ENCODE measurements at regions not wholly inside any gene's neighbourhood (a gene's known extent, or its start where the extent isn't known, plus 50 kb on each side); places are given as distances from the start of the nearest gene placed in this dataset.

GRCh38 chr5:152632360-152632759 lies 227.3 kb upstream of the NMUR2 start:
- H3K27ac ChIP-seq = peak overlapping the region in 6 of 10 donors; percentile 19 to 71 (median 47)
- intact Hi-C loops (cut with DNase I) = no loop called here
- no peak overlapping the region for H3K4me3 ChIP-seq
- no peaks in the 10 kb centered on the region for H3K9me3 ChIP-seq
- DNase-seq (no peak), ATAC-seq (peak in 6 of 8 donors; percentile 20 to 88 (median 46))
- H3K4me1 ChIP-seq = peaks cover 10 to 40% (median 29%) of the 10 kb centered on the region in 9 donors
- H3K36me3 ChIP-seq = no peaks in the 10 kb centered on the region
- 52 to 59% methylated on average over 2 of the region's 2 CpGs for WGBS, 2 donors
- no peaks in the 10 kb centered on the region for H3K27me3 ChIP-seq
- no peak for TF ChIP-seq CTCF (IDR thresholded peaks at IDR 0.05)

- H3K4me3 ChIP-seq = no peak overlapping the region
- ATAC-seq (peak; percentile 48 to 88 (median 74)), DNase-seq (peak in 1 of 2 donors; percentile 60)
- no peaks in the 10 kb centered on the region for H3K36me3 ChIP-seq
- intact Hi-C loops (cut with DNase I) = no loop called here
- H3K9me3 ChIP-seq = no peaks in the 10 kb centered on the region
- TF ChIP-seq CTCF (IDR thresholded peaks at IDR 0.05) = no peak
- H3K27me3 ChIP-seq = no peaks in the 10 kb centered on the region
- peaks cover 12 to 53% (median 41%) of the 10 kb centered on the region in 9 donors for H3K4me1 ChIP-seq
- H3K27ac ChIP-seq = peak overlapping the region in 2 of 10 donors; percentile 57 to 71
Observed at GRCh38 chr5:152634586-152634985, 229.5 kb upstream of the NMUR2 start.

GRCh38 chr5:152638996-152639552 lies 234.0 kb upstream of the NMUR2 start:
- H3K27me3 ChIP-seq = no peaks in the 10 kb centered on the region
- H3K27ac ChIP-seq = peak overlapping the region in 4 of 10 donors; percentile 1 to 45 (median 18)
- intact Hi-C loops (cut with DNase I) = no loop called here
- H3K4me3 ChIP-seq = no peak overlapping the region
- peak in 1 of 2 donors; percentile 50 for DNase-seq
- TF ChIP-seq CTCF (IDR thresholded peaks at IDR 0.05) = no peak
- peaks cover 6 to 34% (median 22%) of the 10 kb centered on the region in 9 donors for H3K4me1 ChIP-seq
- peak; percentile 78 to 90 (median 86) for ATAC-seq
- no peaks in the 10 kb centered on the region for H3K9me3 ChIP-seq
- no peaks in the 10 kb centered on the region for H3K36me3 ChIP-seq
- WGBS, 2 donors = 17 to 23% methylated on average over 2 of the region's 2 CpGs

- H3K4me3 ChIP-seq = no peak overlapping the region
- TF ChIP-seq CTCF (IDR thresholded peaks at IDR 0.05) = no peak
- H3K4me1 ChIP-seq = peaks cover 0 to 18% (median 14%) of the 10 kb centered on the region in 9 donors
- ATAC-seq (no peak), DNase-seq (no peak)
- H3K36me3 ChIP-seq = no peaks in the 10 kb centered on the region
- WGBS, 2 donors = 84 to 89% methylated on average over 10 of the region's 10 CpGs
- H3K27ac ChIP-seq = no peak overlapping the region
- no peaks in the 10 kb centered on the region for H3K27me3 ChIP-seq
- intact Hi-C loops (cut with DNase I) = no loop called here
- H3K9me3 ChIP-seq = no peaks in the 10 kb centered on the region
Observed at GRCh38 chr5:152641970-152642805, 237.1 kb upstream of the NMUR2 start.

All from heart right ventricle (tissue), 16 donors.